ENCODE measurements at regions not wholly inside any gene's neighbourhood (a gene's known extent, or its start where the extent isn't known, plus 50 kb on each side); places are given as distances from the start of the nearest gene placed in this dataset.

DNA sequence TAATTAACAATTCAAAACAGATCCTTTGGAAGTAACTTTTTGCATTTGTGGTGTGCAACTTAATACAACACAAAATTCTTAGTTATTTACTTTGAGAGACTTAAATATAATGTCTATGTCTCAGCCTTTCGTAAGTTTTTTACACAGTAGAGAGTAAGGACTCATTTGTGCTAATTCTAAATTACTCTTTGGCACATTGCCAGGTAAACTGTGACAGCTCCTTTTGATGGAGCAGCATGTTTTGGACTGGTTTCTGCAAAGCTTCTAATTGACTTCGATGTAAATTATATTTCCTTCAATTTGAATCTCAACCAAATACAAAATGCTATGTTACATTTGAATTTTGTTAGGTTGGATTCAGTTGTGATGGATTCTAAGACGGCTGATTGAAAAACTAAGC, 450.7 kb upstream of the OPRM1 start:
- no peak for DNase-seq (ENCODE audit: low spot score)
- TF ChIP-seq, protein P1, sequence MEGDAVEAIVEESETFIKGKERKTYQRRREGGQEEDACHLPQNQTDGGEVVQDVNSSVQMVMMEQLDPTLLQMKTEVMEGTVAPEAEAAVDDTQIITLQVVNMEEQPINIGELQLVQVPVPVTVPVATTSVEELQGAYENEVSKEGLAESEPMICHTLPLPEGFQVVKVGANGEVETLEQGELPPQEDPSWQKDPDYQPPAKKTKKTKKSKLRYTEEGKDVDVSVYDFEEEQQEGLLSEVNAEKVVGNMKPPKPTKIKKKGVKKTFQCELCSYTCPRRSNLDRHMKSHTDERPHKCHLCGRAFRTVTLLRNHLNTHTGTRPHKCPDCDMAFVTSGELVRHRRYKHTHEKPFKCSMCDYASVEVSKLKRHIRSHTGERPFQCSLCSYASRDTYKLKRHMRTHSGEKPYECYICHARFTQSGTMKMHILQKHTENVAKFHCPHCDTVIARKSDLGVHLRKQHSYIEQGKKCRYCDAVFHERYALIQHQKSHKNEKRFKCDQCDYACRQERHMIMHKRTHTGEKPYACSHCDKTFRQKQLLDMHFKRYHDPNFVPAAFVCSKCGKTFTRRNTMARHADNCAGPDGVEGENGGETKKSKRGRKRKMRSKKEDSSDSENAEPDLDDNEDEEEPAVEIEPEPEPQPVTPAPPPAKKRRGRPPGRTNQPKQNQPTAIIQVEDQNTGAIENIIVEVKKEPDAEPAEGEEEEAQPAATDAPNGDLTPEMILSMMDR (IDR thresholded peaks at IDR 0.05; ENCODE audit: extremely low read depth, missing control alignments) = no peak

DNA sequence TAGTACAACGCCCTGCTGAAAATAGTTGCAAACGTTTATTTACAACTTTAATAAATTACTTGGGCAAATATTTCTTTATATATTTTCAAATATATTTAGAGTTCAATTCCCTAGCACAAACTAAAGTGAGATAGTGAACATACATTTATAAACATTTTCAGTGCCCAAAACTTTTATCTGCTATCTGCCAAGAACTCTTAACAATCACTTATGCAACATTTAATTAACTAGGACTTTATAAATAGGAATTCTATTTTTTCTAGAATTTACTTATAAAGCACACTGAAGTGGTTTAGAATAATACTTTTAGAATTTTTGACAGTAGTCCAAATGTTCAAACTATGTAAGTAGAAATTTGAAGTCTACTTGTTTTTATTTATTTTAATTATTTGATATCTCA, 452.6 kb upstream of the RGS17 start:
- TF ChIP-seq, protein P1 (IDR thresholded peaks at IDR 0.05; ENCODE audit: extremely low read depth, missing control alignments) = no peak
- DNase-seq (ENCODE audit: low spot score) = no peak

DNA sequence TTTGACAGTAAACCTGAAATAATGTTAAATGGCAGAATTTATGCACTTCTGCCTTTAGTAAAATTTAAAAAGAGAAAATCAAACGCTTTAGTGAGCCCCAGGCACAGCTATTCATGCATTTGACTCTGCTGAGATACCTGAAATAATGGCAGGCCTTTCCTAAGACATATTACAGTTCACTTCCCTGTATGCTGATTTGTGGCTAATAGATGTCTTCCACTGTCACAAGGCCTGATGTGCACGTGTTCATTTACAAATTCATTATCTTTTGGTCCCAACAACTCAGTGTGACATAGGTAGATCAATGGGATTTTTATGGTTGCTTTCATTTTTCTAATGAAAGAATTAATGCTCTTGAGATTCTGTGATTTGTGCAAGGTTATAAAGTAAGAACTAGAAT, 449.7 kb upstream of the RGS17 start:
- TF ChIP-seq, protein P1 (IDR thresholded peaks at IDR 0.05; ENCODE audit: extremely low read depth, missing control alignments) = no peak
- DNase-seq (ENCODE audit: low spot score) = no peak

DNA sequence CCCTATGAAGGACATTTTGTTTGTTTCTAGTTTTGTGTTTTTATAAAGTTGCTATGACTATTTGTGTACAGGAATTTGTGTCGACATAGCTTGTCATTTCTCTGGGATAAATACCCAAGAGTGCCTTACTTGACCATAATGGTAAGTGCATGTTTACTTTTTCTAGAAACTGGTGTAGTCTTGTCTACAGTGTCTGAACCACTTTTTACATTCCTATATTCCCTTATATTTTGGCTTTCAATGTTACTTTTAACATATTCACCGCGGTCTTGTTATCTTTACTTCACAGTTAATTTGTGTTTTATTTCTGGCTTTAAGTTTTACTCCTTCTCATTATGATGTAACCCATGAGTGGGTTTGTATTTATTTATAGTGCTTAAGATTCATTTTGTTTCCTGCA, 444.4 kb upstream of the RGS17 start:
- TF ChIP-seq, protein P1 (IDR thresholded peaks at IDR 0.05; ENCODE audit: extremely low read depth, missing control alignments) = no peak
- no peak for DNase-seq (ENCODE audit: low spot score)

GRCh38 chr6:153574231-153574630, 443.1 kb upstream of the RGS17 start:
- DNase-seq (ENCODE audit: low spot score) = no peak
- TF ChIP-seq, protein P1 (IDR thresholded peaks at IDR 0.05; ENCODE audit: extremely low read depth, missing control alignments) = no peak

GRCh38 chr6:153572371-153572770, 441.3 kb upstream of the RGS17 start:
- TF ChIP-seq, protein P1 (IDR thresholded peaks at IDR 0.05; ENCODE audit: extremely low read depth, missing control alignments) = no peak
- DNase-seq (ENCODE audit: low spot score) = no peak

DNA sequence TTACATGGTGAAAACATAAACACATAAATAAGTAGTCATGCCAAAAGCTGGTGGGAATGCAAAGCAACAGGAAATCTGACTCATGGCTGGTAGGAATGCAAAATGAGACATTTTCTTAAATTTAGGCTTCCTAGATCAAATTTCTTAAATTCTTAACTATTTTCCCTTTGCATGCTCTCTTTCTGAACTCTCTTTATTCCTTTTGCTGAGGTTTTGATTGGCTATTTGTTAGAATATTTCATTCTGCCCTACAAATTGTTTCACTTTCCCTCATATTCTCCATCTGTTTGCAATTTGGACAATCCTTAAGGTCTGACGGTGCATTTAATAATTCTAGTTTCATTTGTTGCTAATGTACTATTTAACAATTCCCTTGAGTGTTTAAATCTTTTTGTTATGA, 437.5 kb upstream of the RGS17 start:
- no peak for DNase-seq (ENCODE audit: low spot score)
- TF ChIP-seq, protein P1 (IDR thresholded peaks at IDR 0.05; ENCODE audit: extremely low read depth, missing control alignments) = no peak

Data from GM20000 (cell line).